ENCODE measurements at regions not wholly inside any gene's neighbourhood (a gene's known extent, or its start where the extent isn't known, plus 50 kb on each side); places are given as distances from the start of the nearest gene placed in this dataset.
"Not testable (repeated sequence)": the region's sequence is repeated elsewhere in the genome, so short reads cannot be mapped to it uniquely, and the experiment has no call there.

- DNase-seq (ENCODE audit: low read depth), result no peak
These were observed 196.5 kb downstream of the ZNF608 start for GRCh38 chr5:124549891-124550436.

- no peak for DNase-seq (ENCODE audit: low read depth)
These were observed 199.8 kb downstream of the ZNF608 start for GRCh38 chr5:124546643-124547042.

GRCh38 chr5:124544366-124545055 lies 201.9 kb downstream of the ZNF608 start:
- DNase-seq (ENCODE audit: low read depth), result no peak

GRCh38 chr5:124538931-124539330 lies 207.5 kb downstream of the ZNF608 start:
- no peak for DNase-seq (ENCODE audit: low read depth)

GRCh38 chr5:124538191-124538590 lies 208.2 kb downstream of the ZNF608 start:
- DNase-seq (ENCODE audit: low read depth), result no peak

- no peak for DNase-seq (ENCODE audit: low read depth)
These were observed 208.9 kb downstream of the ZNF608 start for GRCh38 chr5:124537522-124537921.

GRCh38 chr5:124537107-124537506 lies 209.3 kb downstream of the ZNF608 start:
- DNase-seq (ENCODE audit: low read depth), result no peak

- DNase-seq (ENCODE audit: low read depth), result no peak
These were observed 210.1 kb downstream of the ZNF608 start for GRCh38 chr5:124536333-124536732.

- no peak for DNase-seq (ENCODE audit: low read depth)
These were observed 215.5 kb downstream of the ZNF608 start for GRCh38 chr5:124530916-124531315.

GRCh38 chr5:124528838-124529237 lies 217.6 kb downstream of the ZNF608 start:
- DNase-seq (ENCODE audit: low read depth), result no peak

GRCh38 chr5:124527220-124527991 lies 219.0 kb downstream of the ZNF608 start:
- no peak for DNase-seq (ENCODE audit: low read depth)

- DNase-seq (ENCODE audit: low read depth), result not testable (repeated sequence)
These were observed 220.4 kb downstream of the ZNF608 start for GRCh38 chr5:124526079-124526478.

GRCh38 chr5:124524552-124525232 lies 221.7 kb downstream of the ZNF608 start:
- DNase-seq (ENCODE audit: low read depth), result no peak

GRCh38 chr5:124523897-124524296 lies 222.5 kb downstream of the ZNF608 start:
- no peak for DNase-seq (ENCODE audit: low read depth)

GRCh38 chr5:124522992-124523391 lies 223.4 kb downstream of the ZNF608 start:
- no peak for DNase-seq (ENCODE audit: low read depth)

- no peak for DNase-seq (ENCODE audit: low read depth)
These were observed 224.8 kb downstream of the ZNF608 start for GRCh38 chr5:124521461-124522230.

- DNase-seq (ENCODE audit: low read depth), result no peak
These were observed 227.0 kb downstream of the ZNF608 start for GRCh38 chr5:124519396-124519795.

- DNase-seq (ENCODE audit: low read depth), result no peak
These were observed 229.9 kb downstream of the ZNF608 start for GRCh38 chr5:124516567-124516966.

GRCh38 chr5:124515497-124516245 lies 230.8 kb downstream of the ZNF608 start:
- no peak for DNase-seq (ENCODE audit: low read depth)

GRCh38 chr5:124514956-124515355 lies 231.5 kb downstream of the ZNF608 start:
- DNase-seq (ENCODE audit: low read depth), result no peak

Measured in T follicular helper cell (primary cell).